Eye (tissue), 1 donor: ENCODE measurements at regions not wholly inside any gene's neighbourhood (a gene's known extent, or its start where the extent isn't known, plus 50 kb on each side); places are given as distances from the start of the nearest gene placed in this dataset.
A peak's percentile ranks its signal among the peaks of the same experiment; 100 is the strongest.

Experiments used
- DNase-seq: peaks from one replicate; pipeline ENCODE4 v3.0.0-alpha.2; 2015

- no peak for DNase-seq
Measured at GRCh38 chr1:116851846-116852245, 57.9 kb upstream of the PTGFRN start.

- no peak for DNase-seq
Measured at GRCh38 chr1:116852367-116852766, 57.3 kb upstream of the PTGFRN start.

DNA sequence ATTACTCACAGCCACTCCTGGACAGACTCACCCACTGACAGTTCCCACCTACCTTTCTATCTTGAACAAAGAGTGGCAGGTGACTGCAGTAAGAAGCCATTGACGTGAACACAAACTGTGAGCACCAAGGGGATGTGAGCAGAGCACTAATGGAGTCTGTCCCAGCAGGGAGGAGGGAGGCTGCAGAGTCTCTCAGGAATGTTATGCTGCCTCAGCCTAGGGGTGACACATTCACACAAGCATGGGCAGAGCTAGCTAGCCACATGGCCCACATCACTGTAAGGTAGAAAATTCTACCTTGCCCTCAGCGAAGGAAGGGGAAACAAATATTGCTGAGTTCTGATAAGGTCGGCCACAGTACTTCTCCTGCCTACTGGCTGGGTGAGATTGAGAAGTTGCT, 56.8 kb upstream of the PTGFRN start:
- peak; percentile 58 for DNase-seq

GRCh38 chr1:116853680-116854402, 55.9 kb upstream of the PTGFRN start:
- DNase-seq = peak; percentile 62

DNA sequence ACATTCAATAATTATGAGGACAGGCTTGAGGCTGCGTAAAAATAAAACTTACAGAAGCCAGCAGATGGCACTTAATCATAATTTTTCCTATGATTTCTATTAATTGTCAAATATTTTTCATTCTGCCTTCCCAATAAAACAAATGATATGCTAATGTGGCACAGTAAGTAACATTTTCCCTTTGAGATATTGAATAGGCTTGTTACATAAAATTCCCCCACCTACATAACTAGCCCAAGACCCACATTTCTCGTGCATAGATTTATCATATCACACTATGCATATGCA, 55.4 kb upstream of the PTGFRN start:
- no peak for DNase-seq

DNA sequence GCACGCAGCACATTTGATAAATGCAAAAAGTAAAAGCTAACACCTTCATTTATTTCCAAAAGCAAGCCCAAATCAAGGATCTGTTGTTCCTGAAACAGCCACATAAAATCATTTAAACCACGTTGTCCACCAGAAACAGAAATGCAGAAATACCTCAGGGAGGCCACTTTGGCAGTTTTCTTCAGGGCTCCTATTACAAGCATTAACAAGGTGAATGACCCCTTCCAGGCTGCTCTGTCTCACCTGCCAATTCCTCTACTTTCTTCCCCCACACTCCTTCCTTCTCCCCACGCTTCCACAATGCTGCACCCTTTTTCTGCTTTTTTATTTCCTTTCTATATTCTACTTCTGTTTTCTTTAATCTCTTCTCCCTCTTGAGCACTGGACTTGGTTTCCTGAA, 55.0 kb upstream of the PTGFRN start:
- no peak for DNase-seq

DNA sequence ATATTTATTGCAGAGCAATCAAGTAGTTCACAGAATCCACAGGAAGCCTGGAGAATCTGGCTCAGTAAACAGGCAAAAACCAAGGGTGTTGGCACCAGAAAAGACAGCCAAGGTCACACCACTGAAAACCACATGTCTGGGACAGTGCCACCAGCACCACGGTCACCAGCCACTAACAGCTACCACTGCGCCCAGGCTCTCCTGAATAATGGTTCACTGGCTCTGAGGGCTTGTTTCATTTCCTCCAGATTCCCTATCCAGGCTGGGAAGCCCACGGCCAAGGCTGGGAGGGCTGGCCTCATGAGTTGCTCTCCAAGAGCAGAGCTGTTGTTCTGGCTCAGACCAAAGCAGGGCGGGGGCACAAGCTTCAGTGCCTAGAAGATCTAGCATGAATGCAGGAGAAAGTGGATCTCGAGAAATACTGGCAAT, 54.5 kb upstream of the PTGFRN start:
- DNase-seq = peak; percentile 64

GRCh38 chr1:116855773-116856201, 53.9 kb upstream of the PTGFRN start:
- DNase-seq = peak; percentile 91

GRCh38 chr1:116856312-116856711, 53.4 kb upstream of the PTGFRN start:
- no peak for DNase-seq

DNA sequence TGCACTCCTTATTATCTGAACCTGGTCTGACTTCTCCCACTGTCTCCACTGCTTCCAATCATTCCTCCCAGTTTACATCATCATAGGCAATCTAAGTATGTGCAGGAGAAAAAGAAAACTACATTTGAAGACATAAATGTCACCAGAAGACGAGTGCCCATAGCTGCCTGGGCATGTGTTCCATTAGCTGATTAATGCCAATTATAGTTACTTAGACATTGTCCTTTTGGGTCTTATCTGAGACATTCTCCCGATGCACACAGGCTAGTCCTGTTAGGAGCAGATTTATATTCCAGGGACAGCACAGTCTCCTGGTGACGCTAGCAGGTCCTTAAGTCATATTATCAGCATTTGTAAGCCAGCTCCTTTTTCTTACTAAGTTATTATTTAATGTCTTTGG, 52.6 kb upstream of the PTGFRN start:
- DNase-seq = no peak
